GM12891 (cell line): ENCODE measurements at regions not wholly inside any gene's neighbourhood (a gene's known extent, or its start where the extent isn't known, plus 50 kb on each side); places are given as distances from the start of the nearest gene placed in this dataset.

Experiments used
- POLR2A ChIP-seq: IDR thresholded peaks from 2 replicates; pipeline ENCODE4 v1.6.1; 2011; ENCODE audit warnings: low read depth, low read length, control low read depth
- POLR2AphosphoS5 ChIP-seq: IDR thresholded peaks from 2 replicates; pipeline ENCODE4 v1.6.1; 2011; ENCODE audit warnings: low read depth, low read length, control low read depth
- SPI1 ChIP-seq: IDR thresholded peaks from 2 replicates; pipeline ENCODE4 v1.6.1; 2011; ENCODE audit warnings: low read depth, low read length, control low read depth

DNA sequence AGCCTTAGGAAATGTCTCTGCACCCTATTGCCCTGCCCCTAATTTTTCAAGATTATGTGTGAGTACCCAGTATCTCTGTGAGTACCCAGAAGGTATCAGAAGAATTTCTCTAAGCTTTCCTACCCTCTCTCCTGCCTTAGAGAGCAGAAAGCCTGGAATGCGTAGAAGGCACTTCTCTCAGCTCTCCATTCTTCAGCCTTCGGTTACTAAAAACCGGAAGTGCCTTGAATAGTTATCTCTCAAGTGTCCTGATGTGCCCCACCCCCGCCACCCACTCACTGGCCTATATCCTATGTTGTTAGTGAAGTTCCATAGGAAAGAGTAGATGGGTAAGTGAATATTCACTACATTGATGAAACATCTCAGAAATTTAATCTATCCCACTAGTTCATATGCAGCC lies 210.7 kb upstream of the CDH10 start:
- TF ChIP-seq POLR2A, result no peak
- no peak for TF ChIP-seq POLR2AphosphoS5
- TF ChIP-seq SPI1, result no peak
